GM12878 (cell line): ENCODE measurements at regions not wholly inside any gene's neighbourhood (a gene's known extent, or its start where the extent isn't known, plus 50 kb on each side); places are given as distances from the start of the nearest gene placed in this dataset.

Source experiments
- ATAC-seq: fragments of 200-7000 bp; cut with Tn5 transposase; 3 replicates; pipeline ENCODE4 v1.9.1; 2020; ENCODE audit warnings: mild to moderate bottlenecking, moderate library complexity
- BruUV-seq: library from RNA; stranded (reverse); fragments of 400-500 nt; replicated peaks from 2 replicates; lab custom pipeline; 2021; lab: Mats Ljungman, UMichigan
- CTCF ChIA-PET: fragments of 300-600 bp; sonication (Branson Sonifier 250); formaldehyde crosslinking; extraction: SDS; loops from one replicate; lab custom pipeline; 2021; ENCODE audit warnings: inconsistent platforms; lab: Yijun Ruan, JAX
- POLR2A ChIA-PET: fragments of 350-600 bp; formaldehyde crosslinking; extraction: SDS; loops from one replicate; lab custom pipeline; 2021; ENCODE audit warnings: inconsistent platforms; lab: Charles Lee
- RAD21 ChIA-PET: fragments of 300-600 bp; sonication (Branson Sonifier 250); formaldehyde crosslinking; loops from one replicate; lab custom pipeline; 2023; ENCODE audit warnings: antibody characterized with exemption; ENCODE audit not compliant: unreplicated experiment; lab: Charles Lee
- SMC1A ChIA-PET: fragments of 300-600 bp; sonication (Branson Sonifier 250); formaldehyde crosslinking; loops from one replicate; lab custom pipeline; 2023; ENCODE audit not compliant: unreplicated experiment, uncharacterized antibody; lab: Charles Lee
- DNase-seq: peaks from one replicate; pipeline ENCODE4 v3.0.0-alpha.2; 2011; ENCODE audit warnings: low read depth, low spot score
- FAIRE-seq: peaks from 3 replicates; lab custom pipeline; 2011; peaks lifted over from hg19 to GRCh38; lab: Jason Lieb, UNC
- H2AFZ ChIP-seq: 2 replicates; pipeline ENCODE4 v1.6.0; 2011; ENCODE audit warnings: low read depth, low read length, control low read depth; ENCODE audit not compliant: control insufficient read depth
- H3K27ac ChIP-seq: 2 replicates; pipeline ENCODE4 v1.5.1; 2011; ENCODE audit warnings: control low read depth; ENCODE audit not compliant: control insufficient read depth, insufficient read depth
- H3K27me3 ChIP-seq, 2 experiments: replicated peaks in 1 of 2; 2 replicates each; pipeline versions ENCODE4 v1.6.0 to v1.6.1; 2011; ENCODE audit warnings: low read length in 1 of 2; ENCODE audit not compliant: control insufficient read depth in 2 of 2, insufficient read depth in 2 of 2
- H3K36me3 ChIP-seq, 2 experiments: 2 replicates each; pipeline ENCODE4 v1.5.1; 2011; ENCODE audit warnings: low read length in 1 of 2; ENCODE audit not compliant: control insufficient read depth in 2 of 2, insufficient read depth in 2 of 2
- H3K4me1 ChIP-seq: 2 replicates; pipeline ENCODE4 v1.6.1; 2011; ENCODE audit warnings: mild to moderate bottlenecking, low read length, moderate library complexity, mixed read lengths; ENCODE audit not compliant: control insufficient read depth, insufficient read depth
- H3K4me2 ChIP-seq: 2 replicates; pipeline ENCODE4 v1.6.0; 2011; ENCODE audit warnings: control low read depth; ENCODE audit not compliant: control insufficient read depth, insufficient read depth
- H3K4me3 ChIP-seq: fragments of 200-600 bp; sonication (generic); 2 replicates; pipeline ENCODE4 v1.5.1; 2016
- H3K79me2 ChIP-seq: 2 replicates; pipeline ENCODE4 v1.6.0; 2011; ENCODE audit warnings: low read length; ENCODE audit not compliant: control insufficient read depth, insufficient read depth
- H3K9ac ChIP-seq: 2 replicates; pipeline ENCODE4 v1.8.0; 2011; ENCODE audit warnings: low read length, control low read depth, mixed read lengths; ENCODE audit not compliant: control insufficient read depth, insufficient read depth
- H3K9me3 ChIP-seq: replicated peaks from 3 replicates; pipeline ENCODE4 v1.5.1; 2011; ENCODE audit warnings: mild to moderate bottlenecking, low read length; ENCODE audit not compliant: control insufficient read depth, insufficient read depth
- H4K20me1 ChIP-seq: 2 replicates; pipeline ENCODE4 v1.6.0; 2011; ENCODE audit not compliant: control insufficient read depth, insufficient read depth
- DPF2 ChIP-seq: fragments of 450-650 bp; IDR thresholded peaks from 2 replicates; pipeline ENCODE4 v1.6.1; 2017; ENCODE audit warnings: mild to moderate bottlenecking
- FOXM1 ChIP-seq: IDR thresholded peaks from 2 replicates; pipeline ENCODE4 v1.6.1; 2012; ENCODE audit warnings: low read depth, mild to moderate bottlenecking, inconsistent platforms, low read length, moderate library complexity
- GABPA ChIP-seq: IDR thresholded peaks from 2 replicates; pipeline ENCODE4 v1.6.1; 2014; ENCODE audit warnings: antibody characterized with exemption, low read depth, mild to moderate bottlenecking, inconsistent platforms
- GATAD2B ChIP-seq: fragments of 450-650 bp; conservative IDR thresholded peaks from 2 replicates; pipeline ENCODE4 v1.6.1; 2017; ENCODE audit warnings: low read depth, mild to moderate bottlenecking, moderate library complexity
- HCFC1 ChIP-seq: fragments of 150-350 bp; IDR thresholded peaks from 2 replicates; pipeline ENCODE4 v1.6.1; 2014; ENCODE audit warnings: low read length
- MXI1 ChIP-seq: fragments of 150-350 bp; IDR thresholded peaks from 2 replicates; pipeline ENCODE4 v1.6.1; 2011; ENCODE audit warnings: low read depth, mild to moderate bottlenecking, inconsistent platforms, low read length, improper control_type of control experiment
- NBN ChIP-seq: fragments of 450-650 bp; IDR thresholded peaks from 2 replicates; pipeline ENCODE4 v1.6.1; 2016
- POU2F2 ChIP-seq: IDR thresholded peaks from 3 replicates; pipeline ENCODE4 v1.6.1; 2011; ENCODE audit warnings: low read depth, mild to moderate bottlenecking, low read length, borderline replicate concordance
- RB1 ChIP-seq: fragments of 450-650 bp; formaldehyde crosslinking; IDR thresholded peaks from 2 replicates; pipeline ENCODE4 v1.6.1; 2017; ENCODE audit warnings: mild to moderate bottlenecking, borderline replicate concordance
- SIX5 ChIP-seq: IDR thresholded peaks from 2 replicates; pipeline ENCODE4 v1.6.1; 2011; ENCODE audit warnings: mild to moderate bottlenecking, low read depth, low read length, moderate library complexity; ENCODE audit not compliant: severe bottlenecking
- SMAD5 ChIP-seq: IDR thresholded peaks from 2 replicates; pipeline ENCODE4 v1.6.1; 2016; ENCODE audit warnings: antibody characterized with exemption, low read depth
- SRF ChIP-seq, 2 experiments: IDR thresholded peaks; 2 replicates each; pipeline ENCODE4 v1.6.1; 2011; ENCODE audit warnings: low read depth in 2 of 2, low read length in 2 of 2, mild to moderate bottlenecking in 1 of 2, moderate library complexity in 1 of 2
- WGBS: methylation state at CpG from one replicate; pipeline ENCODE4 v1.1.6; 2016; ENCODE audit warnings: low lambda C conversion rate; ENCODE audit not compliant: insufficient replicate concordance, insufficient coverage; ENCODE audit errors: missing lambda C conversion rate; 5-methylcytosine and 5-hydroxymethylcytosine counted together
- in situ Hi-C: fragments of 300-500 bp; cut with MboI; formaldehyde crosslinking; loops from 9 replicates; pipeline ENCODE4 v1.14.3; 2018; ENCODE audit warnings: mixed read lengths
- intact Hi-C: fragments of 100-400 bp; cut with micrococcal nuclease; formaldehyde crosslinking; loops from one replicate; pipeline ENCODE4 v1.14.2; 2022; ENCODE audit not compliant: unreplicated experiment
- TF ChIP-seq, protein P1 (sequence below): fragments of 450-650 bp; IDR thresholded peaks from 2 replicates; pipeline ENCODE4 v1.6.1; 2017; ENCODE audit warnings: antibody characterized with exemption, mild to moderate bottlenecking, moderate library complexity
- TF ChIP-seq, protein P2 (sequence below): IDR thresholded peaks from 2 replicates; pipeline ENCODE4 v1.6.1; 2011; ENCODE audit warnings: low read depth, mild to moderate bottlenecking, low read length, moderate library complexity, borderline replicate concordance; ENCODE audit errors: extremely low read depth
- TF ChIP-seq, protein P3 (sequence below): fragments of 150-350 bp; IDR thresholded peaks from 2 replicates; pipeline ENCODE4 v1.6.1; 2016; ENCODE audit warnings: low read depth, low read length
- TF ChIP-seq, protein P4 (sequence below): fragments of 150-350 bp; IDR thresholded peaks from 2 replicates; pipeline ENCODE4 v1.6.1; 2014; ENCODE audit warnings: mild to moderate bottlenecking, low read depth, low read length
- TF ChIP-seq, protein P5 (sequence below): fragments of 450-650 bp; IDR thresholded peaks from 2 replicates; pipeline ENCODE4 v1.6.1; 2016; ENCODE audit warnings: mild to moderate bottlenecking

DNA sequence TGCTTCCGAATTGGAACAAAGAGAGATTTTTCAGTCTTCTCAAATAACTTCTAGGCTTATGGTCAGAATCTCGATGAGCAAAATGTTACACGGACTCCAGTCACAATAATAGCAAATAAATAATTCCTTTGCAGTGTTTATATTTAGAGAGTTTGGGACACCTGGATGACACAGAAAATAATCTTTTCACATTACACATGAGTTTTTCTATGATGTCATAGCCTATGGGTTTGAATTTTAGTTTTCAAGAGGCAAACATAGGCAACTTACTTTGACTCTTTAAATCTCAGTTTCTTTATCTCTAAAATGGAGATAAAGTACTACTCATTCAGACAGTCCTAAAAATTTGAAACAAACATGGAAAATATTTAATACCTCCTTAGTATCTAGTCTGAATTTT is 372.0 kb downstream of the HAPSTR1 start:
- CTCF ChIA-PET: no interaction called here
- SMC1A ChIA-PET: no interaction called here
- H3K9ac ChIP-seq: no peak overlapping the region
- in situ Hi-C loops (no loop called here), intact Hi-C loops (no loop called here)
- no peak overlapping the region for H3K4me3 ChIP-seq
- H2AFZ ChIP-seq: no peak overlapping the region
- RAD21 ChIA-PET: no interaction called here
- WGBS: 47% methylated on average over 3 of the region's 3 CpGs
- DNase-seq (no peak), ATAC-seq (no peak), FAIRE-seq (no peak)
- no TSS peak for BruUV-seq
- H3K36me3 ChIP-seq: no peaks in the 10 kb centered on the region
- no peak overlapping the region for H3K27ac ChIP-seq
- POLR2A ChIA-PET: no interaction called here
- H3K4me1 ChIP-seq: no peaks in the 10 kb centered on the region
- no peaks in the 10 kb centered on the region for H4K20me1 ChIP-seq
- no peaks in the 10 kb centered on the region for H3K79me2 ChIP-seq
- no peaks in the 10 kb centered on the region for H3K9me3 ChIP-seq
- H3K27me3 ChIP-seq: no peaks in the 10 kb centered on the region
- H3K4me2 ChIP-seq: no peak overlapping the region
- TF ChIP-seq, protein P1, sequence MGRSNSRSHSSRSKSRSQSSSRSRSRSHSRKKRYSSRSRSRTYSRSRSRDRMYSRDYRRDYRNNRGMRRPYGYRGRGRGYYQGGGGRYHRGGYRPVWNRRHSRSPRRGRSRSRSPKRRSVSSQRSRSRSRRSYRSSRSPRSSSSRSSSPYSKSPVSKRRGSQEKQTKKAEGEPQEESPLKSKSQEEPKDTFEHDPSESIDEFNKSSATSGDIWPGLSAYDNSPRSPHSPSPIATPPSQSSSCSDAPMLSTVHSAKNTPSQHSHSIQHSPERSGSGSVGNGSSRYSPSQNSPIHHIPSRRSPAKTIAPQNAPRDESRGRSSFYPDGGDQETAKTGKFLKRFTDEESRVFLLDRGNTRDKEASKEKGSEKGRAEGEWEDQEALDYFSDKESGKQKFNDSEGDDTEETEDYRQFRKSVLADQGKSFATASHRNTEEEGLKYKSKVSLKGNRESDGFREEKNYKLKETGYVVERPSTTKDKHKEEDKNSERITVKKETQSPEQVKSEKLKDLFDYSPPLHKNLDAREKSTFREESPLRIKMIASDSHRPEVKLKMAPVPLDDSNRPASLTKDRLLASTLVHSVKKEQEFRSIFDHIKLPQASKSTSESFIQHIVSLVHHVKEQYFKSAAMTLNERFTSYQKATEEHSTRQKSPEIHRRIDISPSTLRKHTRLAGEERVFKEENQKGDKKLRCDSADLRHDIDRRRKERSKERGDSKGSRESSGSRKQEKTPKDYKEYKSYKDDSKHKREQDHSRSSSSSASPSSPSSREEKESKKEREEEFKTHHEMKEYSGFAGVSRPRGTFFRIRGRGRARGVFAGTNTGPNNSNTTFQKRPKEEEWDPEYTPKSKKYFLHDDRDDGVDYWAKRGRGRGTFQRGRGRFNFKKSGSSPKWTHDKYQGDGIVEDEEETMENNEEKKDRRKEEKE: no peak
- no peak for TF ChIP-seq FOXM1
- TF ChIP-seq SIX5: no peak
- TF ChIP-seq NBN: no peak
- no peak for TF ChIP-seq GATAD2B
- TF ChIP-seq SMAD5: no peak
- TF ChIP-seq HCFC1: no peak
- TF ChIP-seq, protein P2, sequence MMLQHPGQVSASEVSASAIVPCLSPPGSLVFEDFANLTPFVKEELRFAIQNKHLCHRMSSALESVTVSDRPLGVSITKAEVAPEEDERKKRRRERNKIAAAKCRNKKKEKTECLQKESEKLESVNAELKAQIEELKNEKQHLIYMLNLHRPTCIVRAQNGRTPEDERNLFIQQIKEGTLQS: no peak
- TF ChIP-seq GABPA: no peak
- no peak for TF ChIP-seq DPF2
- TF ChIP-seq, protein P3, sequence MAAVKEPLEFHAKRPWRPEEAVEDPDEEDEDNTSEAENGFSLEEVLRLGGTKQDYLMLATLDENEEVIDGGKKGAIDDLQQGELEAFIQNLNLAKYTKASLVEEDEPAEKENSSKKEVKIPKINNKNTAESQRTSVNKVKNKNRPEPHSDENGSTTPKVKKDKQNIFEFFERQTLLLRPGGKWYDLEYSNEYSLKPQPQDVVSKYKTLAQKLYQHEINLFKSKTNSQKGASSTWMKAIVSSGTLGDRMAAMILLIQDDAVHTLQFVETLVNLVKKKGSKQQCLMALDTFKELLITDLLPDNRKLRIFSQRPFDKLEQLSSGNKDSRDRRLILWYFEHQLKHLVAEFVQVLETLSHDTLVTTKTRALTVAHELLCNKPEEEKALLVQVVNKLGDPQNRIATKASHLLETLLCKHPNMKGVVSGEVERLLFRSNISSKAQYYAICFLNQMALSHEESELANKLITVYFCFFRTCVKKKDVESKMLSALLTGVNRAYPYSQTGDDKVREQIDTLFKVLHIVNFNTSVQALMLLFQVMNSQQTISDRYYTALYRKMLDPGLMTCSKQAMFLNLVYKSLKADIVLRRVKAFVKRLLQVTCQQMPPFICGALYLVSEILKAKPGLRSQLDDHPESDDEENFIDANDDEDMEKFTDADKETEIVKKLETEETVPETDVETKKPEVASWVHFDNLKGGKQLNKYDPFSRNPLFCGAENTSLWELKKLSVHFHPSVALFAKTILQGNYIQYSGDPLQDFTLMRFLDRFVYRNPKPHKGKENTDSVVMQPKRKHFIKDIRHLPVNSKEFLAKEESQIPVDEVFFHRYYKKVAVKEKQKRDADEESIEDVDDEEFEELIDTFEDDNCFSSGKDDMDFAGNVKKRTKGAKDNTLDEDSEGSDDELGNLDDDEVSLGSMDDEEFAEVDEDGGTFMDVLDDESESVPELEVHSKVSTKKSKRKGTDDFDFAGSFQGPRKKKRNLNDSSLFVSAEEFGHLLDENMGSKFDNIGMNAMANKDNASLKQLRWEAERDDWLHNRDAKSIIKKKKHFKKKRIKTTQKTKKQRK: no peak
- TF ChIP-seq SRF (IDR thresholded peaks at IDR 0.05; ENCODE audit: low read depth in 2 of 2, low read length in 2 of 2): no peak
- TF ChIP-seq POU2F2: no peak
- TF ChIP-seq, protein P4, sequence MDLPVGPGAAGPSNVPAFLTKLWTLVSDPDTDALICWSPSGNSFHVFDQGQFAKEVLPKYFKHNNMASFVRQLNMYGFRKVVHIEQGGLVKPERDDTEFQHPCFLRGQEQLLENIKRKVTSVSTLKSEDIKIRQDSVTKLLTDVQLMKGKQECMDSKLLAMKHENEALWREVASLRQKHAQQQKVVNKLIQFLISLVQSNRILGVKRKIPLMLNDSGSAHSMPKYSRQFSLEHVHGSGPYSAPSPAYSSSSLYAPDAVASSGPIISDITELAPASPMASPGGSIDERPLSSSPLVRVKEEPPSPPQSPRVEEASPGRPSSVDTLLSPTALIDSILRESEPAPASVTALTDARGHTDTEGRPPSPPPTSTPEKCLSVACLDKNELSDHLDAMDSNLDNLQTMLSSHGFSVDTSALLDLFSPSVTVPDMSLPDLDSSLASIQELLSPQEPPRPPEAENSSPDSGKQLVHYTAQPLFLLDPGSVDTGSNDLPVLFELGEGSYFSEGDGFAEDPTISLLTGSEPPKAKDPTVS: no peak
- TF ChIP-seq RB1: no peak
- TF ChIP-seq, protein P5, sequence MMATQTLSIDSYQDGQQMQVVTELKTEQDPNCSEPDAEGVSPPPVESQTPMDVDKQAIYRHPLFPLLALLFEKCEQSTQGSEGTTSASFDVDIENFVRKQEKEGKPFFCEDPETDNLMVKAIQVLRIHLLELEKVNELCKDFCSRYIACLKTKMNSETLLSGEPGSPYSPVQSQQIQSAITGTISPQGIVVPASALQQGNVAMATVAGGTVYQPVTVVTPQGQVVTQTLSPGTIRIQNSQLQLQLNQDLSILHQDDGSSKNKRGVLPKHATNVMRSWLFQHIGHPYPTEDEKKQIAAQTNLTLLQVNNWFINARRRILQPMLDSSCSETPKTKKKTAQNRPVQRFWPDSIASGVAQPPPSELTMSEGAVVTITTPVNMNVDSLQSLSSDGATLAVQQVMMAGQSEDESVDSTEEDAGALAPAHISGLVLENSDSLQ: no peak
- no peak for TF ChIP-seq MXI1
